ENCODE measurements at regions not wholly inside any gene's neighbourhood (a gene's known extent, or its start where the extent isn't known, plus 50 kb on each side); places are given as distances from the start of the nearest gene placed in this dataset.
"Not testable (repeated sequence)": the region's sequence is repeated elsewhere in the genome, so short reads cannot be mapped to it uniquely, and the experiment has no call there.

GRCh38 chr6:134663800-134664535 is 285.9 kb downstream of the ALDH8A1 start:
- DNase-seq (ENCODE audit: low spot score) = no peak
- CTCF ChIA-PET = no interaction called here
- POLR2A ChIA-PET (ENCODE audit: low non-redundant PET) = no interaction called here
- no peak overlapping the region for H3K27ac ChIP-seq
- no peak for TF ChIP-seq CTCF (conservative IDR thresholded peaks at IDR 0.05; ENCODE audit: low read depth)

- no peak for TF ChIP-seq CTCF (conservative IDR thresholded peaks at IDR 0.05; ENCODE audit: low read depth)
- no peak overlapping the region for H3K27ac ChIP-seq
- DNase-seq (ENCODE audit: low spot score) = no peak
- CTCF ChIA-PET = no interaction called here
- POLR2A ChIA-PET (ENCODE audit: low non-redundant PET) = no interaction called here
These were observed 286.5 kb downstream of the ALDH8A1 start for GRCh38 chr6:134663356-134663755.

DNA sequence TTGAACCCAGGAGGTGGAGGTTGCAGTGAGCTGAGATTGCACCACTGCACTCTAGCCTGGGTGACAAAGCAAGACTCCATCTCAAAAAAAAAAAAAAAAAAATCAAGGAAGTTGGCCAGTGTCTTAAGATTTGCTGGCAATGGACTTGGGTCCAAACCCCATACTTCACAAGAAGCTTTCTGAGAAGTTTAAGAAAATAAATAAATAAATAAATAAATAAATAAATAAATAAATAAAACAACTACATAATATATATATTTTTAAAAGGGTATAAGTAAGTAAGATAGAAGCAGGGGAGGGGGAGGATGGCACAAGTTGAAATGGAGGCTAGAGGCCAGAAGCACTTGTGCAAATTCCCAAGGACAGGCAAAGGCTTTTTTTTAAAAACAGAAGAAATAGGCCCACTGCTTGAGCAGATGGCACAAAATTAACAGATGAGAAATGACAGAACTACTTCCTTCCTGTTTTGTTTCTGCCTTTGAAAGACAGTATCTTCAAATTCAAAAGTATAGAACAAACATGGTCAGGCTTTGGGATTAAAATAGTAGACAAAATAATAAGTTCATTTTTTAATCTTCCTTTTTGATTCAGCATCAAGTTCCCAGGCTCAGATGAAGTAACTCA is 287.7 kb downstream of the ALDH8A1 start:
- H3K27ac ChIP-seq = no peak overlapping the region
- CTCF ChIA-PET = no interaction called here
- TF ChIP-seq CTCF (conservative IDR thresholded peaks at IDR 0.05; ENCODE audit: low read depth) = no peak
- DNase-seq (ENCODE audit: low spot score) = no peak
- POLR2A ChIA-PET (ENCODE audit: low non-redundant PET) = no interaction called here

- CTCF ChIA-PET; POLR2A ChIA-PET (ENCODE audit: low non-redundant PET); DNase-seq (ENCODE audit: low spot score); H3K27ac ChIP-seq: not testable (repeated sequence)
These were observed 290.0 kb downstream of the ALDH8A1 start for GRCh38 chr6:134659885-134660284.

GRCh38 chr6:134658596-134658995 is 291.3 kb downstream of the ALDH8A1 start:
- POLR2A ChIA-PET (ENCODE audit: low non-redundant PET) = no interaction called here
- H3K27ac ChIP-seq = no peak overlapping the region
- DNase-seq (ENCODE audit: low spot score) = no peak
- CTCF ChIA-PET = interaction anchor here (0.5 kb wide), 1 partner anchor 392 kb away, joined by 3 read pairs; no protein-coding TSS in a partner anchor
- TF ChIP-seq CTCF (conservative IDR thresholded peaks at IDR 0.05; ENCODE audit: low read depth) = no peak

DNA sequence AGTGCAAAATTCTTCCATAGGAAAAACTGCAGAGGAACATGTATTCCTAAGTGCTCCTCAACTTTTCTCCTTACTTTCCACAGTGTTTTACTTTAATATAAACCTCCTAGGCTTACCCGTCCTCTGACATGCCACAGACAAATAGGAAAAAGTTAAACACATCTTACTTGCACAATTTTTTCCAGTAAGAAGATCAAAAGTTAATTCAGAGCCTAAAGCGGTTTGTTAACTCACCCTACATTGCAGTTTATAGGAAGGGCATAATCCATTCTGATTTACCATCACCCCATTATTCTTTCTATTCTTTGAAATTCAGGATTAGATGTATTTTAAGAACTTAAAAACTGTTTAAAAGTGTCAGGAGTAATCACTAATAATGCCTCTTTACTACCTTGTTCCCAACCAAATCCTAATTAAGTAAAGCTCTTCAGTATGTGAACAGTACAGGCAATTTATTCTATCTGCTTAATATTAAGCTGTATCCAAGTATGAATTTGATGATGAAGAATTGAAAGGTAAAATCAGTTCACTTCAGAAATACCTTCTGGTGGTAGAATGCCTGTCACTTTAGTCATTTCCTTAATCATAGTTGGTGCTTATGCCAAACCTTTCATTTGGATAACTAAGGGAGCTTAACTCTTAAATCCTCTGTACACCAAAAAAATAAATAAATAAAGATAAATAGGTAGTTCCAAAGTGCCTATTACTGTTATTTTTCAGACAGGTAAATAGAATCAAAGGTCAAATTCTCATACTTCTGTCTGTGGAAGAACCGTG is 292.0 kb downstream of the ALDH8A1 start:
- TF ChIP-seq CTCF (conservative IDR thresholded peaks at IDR 0.05; ENCODE audit: low read depth) = no peak
- DNase-seq (ENCODE audit: low spot score) = peak; percentile 55

More for the DNA sequence above, 292.0 kb downstream of the ALDH8A1 start:
- H3K27ac ChIP-seq = no peak overlapping the region
- ChIA-PET POLR2A (ENCODE audit: low non-redundant PET) (no interaction called here), CTCF (interaction anchor here (0.5 kb wide), 1 partner anchor 392 kb away, joined by 3 read pairs; no protein-coding TSS in a partner anchor)
